ENCODE measurements at regions not wholly inside any gene's neighbourhood (a gene's known extent, or its start where the extent isn't known, plus 50 kb on each side); places are given as distances from the start of the nearest gene placed in this dataset.
"Not testable (repeated sequence)": the region's sequence is repeated elsewhere in the genome, so short reads cannot be mapped to it uniquely, and the experiment has no call there.

DNA sequence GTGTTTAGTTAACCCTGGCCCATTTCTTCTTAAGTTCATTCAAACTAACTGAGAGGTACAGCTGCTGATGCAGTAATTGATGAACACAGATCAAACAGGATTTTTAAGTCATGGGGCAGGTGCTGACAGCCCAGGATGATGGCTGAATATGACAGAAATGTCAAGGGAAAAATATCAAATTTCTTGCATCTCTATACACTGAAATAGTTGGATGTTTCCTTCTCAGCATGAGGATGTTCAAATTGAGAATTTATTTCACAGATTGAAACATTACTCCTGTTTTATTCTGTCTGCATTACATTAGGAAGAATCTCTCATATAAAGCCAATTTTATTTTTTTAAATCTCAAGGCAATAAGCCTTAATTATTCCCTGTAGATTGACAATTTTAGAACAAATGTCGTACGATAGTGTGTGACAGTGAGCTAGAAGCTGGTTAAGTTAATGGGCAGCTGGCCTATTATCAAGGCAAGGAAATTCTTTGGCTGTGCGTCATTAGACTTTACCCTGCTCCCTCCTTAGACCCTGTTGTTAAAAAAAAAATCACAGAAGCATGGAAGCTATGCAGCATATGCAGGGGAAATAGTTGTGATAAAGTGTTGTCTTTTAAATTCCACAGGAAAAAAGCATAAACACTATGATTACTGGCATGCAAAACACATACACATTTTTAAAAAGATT, 183.8 kb upstream of the KCNMB2 start:
- no peak overlapping the region for H2AFZ ChIP-seq (ENCODE audit: low read depth, low read length)
- no peaks in the 10 kb centered on the region for H4K20me1 ChIP-seq (ENCODE audit: insufficient read depth)
- H3F3A ChIP-seq (ENCODE audit: insufficient read depth, low read length, poor library complexity, severe bottlenecking): no peaks in the 10 kb centered on the region
- no peaks in the 10 kb centered on the region for H3K9me2 ChIP-seq (ENCODE audit: insufficient read depth, low read length)
- H3K79me2 ChIP-seq (replicated peaks; ENCODE audit: insufficient read depth, low read length): no peaks in the 10 kb centered on the region
- no peaks in the 10 kb centered on the region for H3K9me3 ChIP-seq (ENCODE audit: low read length)
- peak overlapping the region; percentile 23 for H3K4me2 ChIP-seq (ENCODE audit: low read length)
- H3K9ac ChIP-seq (ENCODE audit: low read length): peak overlapping the region; percentile 20
- no peaks in the 10 kb centered on the region for H3K27me3 ChIP-seq (ENCODE audit: insufficient read depth, low read depth, low read length)
- no peak for TF ChIP-seq MXI1 (conservative IDR thresholded peaks at IDR 0.05; ENCODE audit: poor library complexity, severe bottlenecking)
- TF ChIP-seq EP300 (conservative IDR thresholded peaks at IDR 0.05; ENCODE audit: poor library complexity, severe bottlenecking): peak; percentile 72
- TF ChIP-seq EZH2 (IDR thresholded peaks at IDR 0.05; ENCODE audit: borderline replicate concordance, insufficient read depth, low read length, poor library complexity, severe bottlenecking): no peak
- no peak for TF ChIP-seq TAF1 (IDR thresholded peaks at IDR 0.05; ENCODE audit: low read depth)
- H3K27ac ChIP-seq (ENCODE audit: low read length): peak overlapping the region; percentile 47
- no peaks in the 10 kb centered on the region for H3K36me3 ChIP-seq (ENCODE audit: insufficient read depth, low read length)
- peak overlapping the region; percentile 53 for H3K4me3 ChIP-seq (ENCODE audit: low read length)

- Histone ChIP-seq H3K4me3 (ENCODE audit: low read length) (peak overlapping the region; percentile 53), H3K27me3 (ENCODE audit: insufficient read depth, low read depth, low read length) (no peaks in the 10 kb centered on the region), H3F3A (ENCODE audit: insufficient read depth, low read length, poor library complexity, severe bottlenecking) (no peaks in the 10 kb centered on the region), H2AFZ (ENCODE audit: low read depth, low read length) (no peak overlapping the region), H3K4me2 (ENCODE audit: low read length) (peak overlapping the region; percentile 23), H3K9me3 (ENCODE audit: low read length) (no peaks in the 10 kb centered on the region), H3K9ac (ENCODE audit: low read length) (no peak overlapping the region), H4K20me1 (ENCODE audit: insufficient read depth) (no peaks in the 10 kb centered on the region), H3K36me3 (ENCODE audit: insufficient read depth, low read length) (no peaks in the 10 kb centered on the region), H3K9me2 (ENCODE audit: insufficient read depth, low read length) (no peaks in the 10 kb centered on the region), H3K27ac (ENCODE audit: low read length) (peak overlapping the region; percentile 47), H3K79me2 (replicated peaks; ENCODE audit: insufficient read depth, low read length) (no peaks in the 10 kb centered on the region)
- TF ChIP-seq EP300 (conservative IDR thresholded peaks at IDR 0.05; ENCODE audit: poor library complexity, severe bottlenecking): no peak
- no peak for TF ChIP-seq RAD21 (conservative IDR thresholded peaks at IDR 0.05)
- no peak for TF ChIP-seq POLR2AphosphoS5 (IDR thresholded peaks at IDR 0.05)
Observed at GRCh38 chr3:178353006-178353694, 183.1 kb upstream of the KCNMB2 start.

- Histone ChIP-seq H3K27ac (ENCODE audit: low read length) (no peak overlapping the region), H3K27me3 (ENCODE audit: insufficient read depth, low read depth, low read length) (no peaks in the 10 kb centered on the region), H4K20me1 (ENCODE audit: insufficient read depth) (no peaks in the 10 kb centered on the region), H3K36me3 (ENCODE audit: insufficient read depth, low read length) (no peaks in the 10 kb centered on the region), H3K9me2 (ENCODE audit: insufficient read depth, low read length) (no peaks in the 10 kb centered on the region), H3K4me2 (ENCODE audit: low read length) (no peak overlapping the region), H3K79me2 (replicated peaks; ENCODE audit: insufficient read depth, low read length) (no peaks in the 10 kb centered on the region), H2AFZ (ENCODE audit: low read depth, low read length) (no peak overlapping the region), H3K9me3 (ENCODE audit: low read length) (no peaks in the 10 kb centered on the region), H3F3A (ENCODE audit: insufficient read depth, low read length, poor library complexity, severe bottlenecking) (no peaks in the 10 kb centered on the region), H3K9ac (ENCODE audit: low read length) (no peak overlapping the region), H3K4me3 (ENCODE audit: low read length) (no peak overlapping the region)
- no peak for TF ChIP-seq EZH2 (IDR thresholded peaks at IDR 0.05; ENCODE audit: borderline replicate concordance, insufficient read depth, low read length, poor library complexity, severe bottlenecking)
Observed at GRCh38 chr3:178359728-178360127, 176.5 kb upstream of the KCNMB2 start.

DNA sequence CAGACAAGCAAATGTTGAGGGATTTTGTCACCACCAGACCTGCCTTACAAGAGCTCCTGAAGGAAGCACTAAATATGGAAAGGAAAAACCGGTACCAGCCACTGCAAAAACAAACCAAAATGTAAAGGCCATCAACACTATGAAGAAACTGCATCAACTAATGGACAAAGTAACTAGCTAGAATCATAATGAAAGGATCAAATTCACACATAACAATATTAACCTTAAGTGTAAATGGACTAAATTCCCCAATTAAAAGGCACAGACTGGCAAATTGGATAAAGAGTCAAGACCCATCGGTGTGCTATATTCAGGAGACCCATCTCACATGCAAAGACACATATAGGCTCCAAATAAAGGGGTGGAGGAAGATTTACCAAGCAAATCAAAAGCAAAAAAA, 173.2 kb upstream of the KCNMB2 start:
- H3K4me2 ChIP-seq (ENCODE audit: low read length); H3K27ac ChIP-seq (ENCODE audit: low read length); H3K4me3 ChIP-seq (ENCODE audit: low read length); H3K9me3 ChIP-seq (ENCODE audit: low read length); H3K36me3 ChIP-seq (ENCODE audit: insufficient read depth, low read length); H3K9ac ChIP-seq (ENCODE audit: low read length); H3F3A ChIP-seq (ENCODE audit: insufficient read depth, low read length, poor library complexity, severe bottlenecking); H3K79me2 ChIP-seq (replicated peaks; ENCODE audit: insufficient read depth, low read length); H4K20me1 ChIP-seq (ENCODE audit: insufficient read depth); H3K9me2 ChIP-seq (ENCODE audit: insufficient read depth, low read length); H2AFZ ChIP-seq (ENCODE audit: low read depth, low read length); H3K27me3 ChIP-seq (ENCODE audit: insufficient read depth, low read depth, low read length): not testable (repeated sequence)

All from neural cell (in vitro differentiated cells).